Right atrium auricular region (tissue), 2 donors: ENCODE measurements at regions not wholly inside any gene's neighbourhood (a gene's known extent, or its start where the extent isn't known, plus 50 kb on each side); places are given as distances from the start of the nearest gene placed in this dataset.
"Not testable (repeated sequence)": the region's sequence is repeated elsewhere in the genome, so short reads cannot be mapped to it uniquely, and the experiment has no call there.

Source experiments
- DNase-seq: peaks from one replicate; pipeline ENCODE4 v3.0.0-alpha.2; 2019; ENCODE audit warnings: low spot score
- H3K27ac ChIP-seq, 2 donors: fragments of 200-600 bp; sonication (generic); 1 replicate in 1 of 2; 2 replicates in 1 of 2; pipeline ENCODE4 v1.5.1; 2016 to 2019
- H3K27me3 ChIP-seq, 2 donors: fragments of 200-600 bp; sonication (generic); one replicate each; pipeline versions ENCODE4 v1.5.1 to v1.6.0; 2017 to 2019
- H3K36me3 ChIP-seq: fragments of 200-600 bp; sonication (generic); one replicate; pipeline ENCODE4 v1.5.1; 2016
- H3K4me1 ChIP-seq, 2 donors: fragments of 200-600 bp; sonication (generic); one replicate each; pipeline versions ENCODE4 v1.5.1 to v1.6.0; 2017 to 2019
- H3K4me3 ChIP-seq, 2 donors: fragments of 200-600 bp; sonication (generic); 1 replicate in 1 of 2; 2 replicates in 1 of 2; pipeline ENCODE4 v1.5.1; 2017 to 2019; ENCODE audit warnings: mild to moderate bottlenecking in 1 of 2, moderate library complexity in 1 of 2
- H3K9me3 ChIP-seq, 2 donors: fragments of 200-600 bp; sonication (generic); one replicate each; pipeline ENCODE4 v1.5.1; 2019
- CTCF ChIP-seq, 2 donors: fragments of 200-600 bp; sonication (generic); IDR thresholded peaks; one replicate each; pipeline ENCODE4 v1.5.1; 2019; ENCODE audit warnings: antibody characterized with exemption in 2 of 2

GRCh38 chr9:117936185-117937130, 232.3 kb downstream of the TLR4 start:
- Histone ChIP-seq H3K36me3 (no peaks in the 10 kb centered on the region), H3K4me3 (no peak overlapping the region), H3K9me3 (peaks cover 0 to 4% of the 10 kb centered on the region in 2 donors), H3K27ac (no peak overlapping the region), H3K4me1 (no peaks in the 10 kb centered on the region), H3K27me3 (no peaks in the 10 kb centered on the region)
- TF ChIP-seq CTCF (IDR thresholded peaks at IDR 0.05): no peak
- no peak for DNase-seq

- no peak for DNase-seq
- no peaks in the 10 kb centered on the region for H3K9me3 ChIP-seq
- H3K27ac ChIP-seq: no peak overlapping the region
- no peak for TF ChIP-seq CTCF (IDR thresholded peaks at IDR 0.05)
- H3K36me3 ChIP-seq: no peaks in the 10 kb centered on the region
- H3K4me1 ChIP-seq: no peaks in the 10 kb centered on the region
- H3K27me3 ChIP-seq: no peaks in the 10 kb centered on the region
- H3K4me3 ChIP-seq: no peak overlapping the region
Measured at GRCh38 chr9:117938086-117938485, 233.9 kb downstream of the TLR4 start.

- H3K4me3 ChIP-seq: no peak overlapping the region
- H3K36me3 ChIP-seq: no peaks in the 10 kb centered on the region
- no peak for DNase-seq
- no peaks in the 10 kb centered on the region for H3K4me1 ChIP-seq
- no peak overlapping the region for H3K27ac ChIP-seq
- TF ChIP-seq CTCF (IDR thresholded peaks at IDR 0.05): no peak
- no peaks in the 10 kb centered on the region for H3K9me3 ChIP-seq
- H3K27me3 ChIP-seq: no peaks in the 10 kb centered on the region
Measured at GRCh38 chr9:117938896-117939295, 234.7 kb downstream of the TLR4 start.

- H3K27ac ChIP-seq, H3K4me3 ChIP-seq, H3K4me1 ChIP-seq, H3K27me3 ChIP-seq, DNase-seq, H3K9me3 ChIP-seq, H3K36me3 ChIP-seq: not testable (repeated sequence)
Measured at GRCh38 chr9:117944750-117945149, 240.5 kb downstream of the TLR4 start.

- no peak for DNase-seq
- H3K9me3 ChIP-seq: no peaks in the 10 kb centered on the region
- H3K27me3 ChIP-seq: no peaks in the 10 kb centered on the region
- H3K27ac ChIP-seq: no peak overlapping the region
- no peak for TF ChIP-seq CTCF (IDR thresholded peaks at IDR 0.05)
- H3K36me3 ChIP-seq: no peaks in the 10 kb centered on the region
- H3K4me3 ChIP-seq: no peak overlapping the region
- H3K4me1 ChIP-seq: no peaks in the 10 kb centered on the region
Measured at GRCh38 chr9:117945286-117945685, 241.1 kb downstream of the TLR4 start.

GRCh38 chr9:117951127-117951526, 246.9 kb downstream of the TLR4 start:
- Histone ChIP-seq H3K27ac (no peak overlapping the region), H3K36me3 (no peaks in the 10 kb centered on the region), H3K4me1 (no peaks in the 10 kb centered on the region), H3K9me3 (no peaks in the 10 kb centered on the region), H3K27me3 (no peaks in the 10 kb centered on the region), H3K4me3 (no peak overlapping the region)
- no peak for DNase-seq
- no peak for TF ChIP-seq CTCF (IDR thresholded peaks at IDR 0.05)
